ENCODE measurements at regions not wholly inside any gene's neighbourhood (a gene's known extent, or its start where the extent isn't known, plus 50 kb on each side); places are given as distances from the start of the nearest gene placed in this dataset.

GRCh38 chr10:44023517-44023916 lies 361.4 kb downstream of the CXCL12 start:
- no peaks in the 10 kb centered on the region for H3K4me1 ChIP-seq (ENCODE audit: insufficient read depth, poor library complexity, severe bottlenecking)
- no peak for ATAC-seq (ENCODE audit: low read depth)
- H3K27me3 ChIP-seq (ENCODE audit: insufficient read depth, poor library complexity, severe bottlenecking), result peaks cover 9% of the 10 kb centered on the region
- no peak for TF ChIP-seq CTCF (IDR thresholded peaks at IDR 0.05; ENCODE audit: poor library complexity, severe bottlenecking)
- no peak overlapping the region for H3K27ac ChIP-seq (ENCODE audit: poor library complexity, severe bottlenecking)
- H3K9me3 ChIP-seq (ENCODE audit: severe bottlenecking), result no peaks in the 10 kb centered on the region
- DNase-seq (ENCODE audit: low spot score), result no peak
- no peaks in the 10 kb centered on the region for H3K36me3 ChIP-seq (ENCODE audit: low read depth)
- H3K4me3 ChIP-seq (ENCODE audit: severe bottlenecking), result no peak overlapping the region

- ATAC-seq (ENCODE audit: low read depth), result no peak
- no peak overlapping the region for H3K4me3 ChIP-seq (ENCODE audit: severe bottlenecking)
- peaks cover 9% of the 10 kb centered on the region for H3K27me3 ChIP-seq (ENCODE audit: insufficient read depth, poor library complexity, severe bottlenecking)
- H3K36me3 ChIP-seq (ENCODE audit: low read depth), result no peaks in the 10 kb centered on the region
- DNase-seq (ENCODE audit: low spot score), result no peak
- no peak overlapping the region for H3K27ac ChIP-seq (ENCODE audit: poor library complexity, severe bottlenecking)
- no peaks in the 10 kb centered on the region for H3K9me3 ChIP-seq (ENCODE audit: severe bottlenecking)
- no peaks in the 10 kb centered on the region for H3K4me1 ChIP-seq (ENCODE audit: insufficient read depth, poor library complexity, severe bottlenecking)
- no peak for TF ChIP-seq CTCF (IDR thresholded peaks at IDR 0.05; ENCODE audit: poor library complexity, severe bottlenecking)
Measured at GRCh38 chr10:44022203-44022602, 362.7 kb downstream of the CXCL12 start.

- ATAC-seq (ENCODE audit: low read depth) (no peak), DNase-seq (ENCODE audit: low spot score) (no peak)
- Histone ChIP-seq H3K4me1 (ENCODE audit: insufficient read depth, poor library complexity, severe bottlenecking) (no peaks in the 10 kb centered on the region), H3K27ac (ENCODE audit: poor library complexity, severe bottlenecking) (no peak overlapping the region), H3K27me3 (ENCODE audit: insufficient read depth, poor library complexity, severe bottlenecking) (peaks cover 2% of the 10 kb centered on the region), H3K9me3 (ENCODE audit: severe bottlenecking) (peaks cover 2% of the 10 kb centered on the region), H3K36me3 (ENCODE audit: low read depth) (no peaks in the 10 kb centered on the region), H3K4me3 (ENCODE audit: severe bottlenecking) (no peak overlapping the region)
- no peak for TF ChIP-seq CTCF (IDR thresholded peaks at IDR 0.05; ENCODE audit: poor library complexity, severe bottlenecking)
Measured at GRCh38 chr10:44020322-44021111, 364.4 kb downstream of the CXCL12 start.

- H3K27ac ChIP-seq (ENCODE audit: poor library complexity, severe bottlenecking), result no peak overlapping the region
- ATAC-seq (ENCODE audit: low read depth), result no peak
- H3K27me3 ChIP-seq (ENCODE audit: insufficient read depth, poor library complexity, severe bottlenecking), result no peaks in the 10 kb centered on the region
Measured at GRCh38 chr10:44017483-44018145, 367.3 kb downstream of the CXCL12 start.

More at GRCh38 chr10:44017483-44018145, 367.3 kb downstream of the CXCL12 start:
- Histone ChIP-seq H3K4me1 (ENCODE audit: insufficient read depth, poor library complexity, severe bottlenecking) (no peaks in the 10 kb centered on the region), H3K36me3 (ENCODE audit: low read depth) (no peaks in the 10 kb centered on the region), H3K4me3 (ENCODE audit: severe bottlenecking) (no peak overlapping the region), H3K9me3 (ENCODE audit: severe bottlenecking) (peaks cover 2% of the 10 kb centered on the region)
- no peak for DNase-seq (ENCODE audit: low spot score)
- no peak for TF ChIP-seq CTCF (IDR thresholded peaks at IDR 0.05; ENCODE audit: poor library complexity, severe bottlenecking)

Data from RWPE2 (cell line).